ENCODE measurements at regions not wholly inside any gene's neighbourhood (a gene's known extent, or its start where the extent isn't known, plus 50 kb on each side); places are given as distances from the start of the nearest gene placed in this dataset.

- Histone ChIP-seq H3K4me1 (no peaks in the 10 kb centered on the region), H3K27ac (no peak overlapping the region), H3K4me3 (no peak overlapping the region), H3K27me3 (no peaks in the 10 kb centered on the region), H3K36me3 (no peaks in the 10 kb centered on the region), H3K9me3 (no peaks in the 10 kb centered on the region)
- TF ChIP-seq EP300 (IDR thresholded peaks at IDR 0.05) (no peak), CTCF (IDR thresholded peaks at IDR 0.05) (no peak), POLR2A (IDR thresholded peaks at IDR 0.05) (no peak)
- no peak for DNase-seq (ENCODE audit: low spot score in 2 of 2)
Measured at GRCh38 chr10:55002420-55002819, 201.4 kb upstream of the PCDH15 start.

GRCh38 chr10:55001422-55001821, 200.4 kb upstream of the PCDH15 start:
- Histone ChIP-seq H3K27ac (no peak overlapping the region), H3K4me3 (no peak overlapping the region), H3K4me1 (no peaks in the 10 kb centered on the region), H3K9me3 (no peaks in the 10 kb centered on the region), H3K36me3 (no peaks in the 10 kb centered on the region), H3K27me3 (no peaks in the 10 kb centered on the region)
- no peak for TF ChIP-seq CTCF (IDR thresholded peaks at IDR 0.05)
- TF ChIP-seq EP300 (IDR thresholded peaks at IDR 0.05), result no peak
- no peak for TF ChIP-seq POLR2A (IDR thresholded peaks at IDR 0.05)
- 80 to 89% methylated on average over 1 of the region's 1 CpG for WGBS, 2 donors
- no peak for DNase-seq (ENCODE audit: low spot score in 2 of 2)

- 79 to 83% methylated on average over 2 of the region's 2 CpGs for WGBS, 2 donors
- DNase-seq (ENCODE audit: low spot score in 2 of 2), result no peak
- no peaks in the 10 kb centered on the region for H3K27me3 ChIP-seq
- no peaks in the 10 kb centered on the region for H3K4me1 ChIP-seq
- H3K36me3 ChIP-seq, result no peaks in the 10 kb centered on the region
- no peak overlapping the region for H3K27ac ChIP-seq
- TF ChIP-seq CTCF (IDR thresholded peaks at IDR 0.05) (no peak), POLR2A (IDR thresholded peaks at IDR 0.05) (no peak), EP300 (IDR thresholded peaks at IDR 0.05) (no peak)
- no peaks in the 10 kb centered on the region for H3K9me3 ChIP-seq
- H3K4me3 ChIP-seq, result no peak overlapping the region
Measured at GRCh38 chr10:54993148-54993547, 192.1 kb upstream of the PCDH15 start.

GRCh38 chr10:54985732-54986131, 184.7 kb upstream of the PCDH15 start:
- Histone ChIP-seq H3K27ac (no peak overlapping the region), H3K4me3 (no peak overlapping the region), H3K27me3 (no peaks in the 10 kb centered on the region), H3K36me3 (no peaks in the 10 kb centered on the region), H3K4me1 (no peaks in the 10 kb centered on the region), H3K9me3 (no peaks in the 10 kb centered on the region)
- WGBS, 2 donors, result 15% methylated on average over 1 of the region's 1 CpG
- no peak for DNase-seq (ENCODE audit: low spot score in 2 of 2)
- TF ChIP-seq CTCF (IDR thresholded peaks at IDR 0.05) (peak in 3 of 5 experiments; percentile 9 to 18 (median 17)), EP300 (IDR thresholded peaks at IDR 0.05) (no peak)

- TF ChIP-seq CTCF (IDR thresholded peaks at IDR 0.05) (no peak), EP300 (IDR thresholded peaks at IDR 0.05) (no peak), POLR2A (IDR thresholded peaks at IDR 0.05) (no peak)
- Histone ChIP-seq H3K9me3 (no peaks in the 10 kb centered on the region), H3K4me3 (no peak overlapping the region), H3K36me3 (no peaks in the 10 kb centered on the region), H3K4me1 (no peaks in the 10 kb centered on the region), H3K27ac (no peak overlapping the region), H3K27me3 (no peaks in the 10 kb centered on the region)
- no peak for DNase-seq (ENCODE audit: low spot score in 2 of 2)
Measured at GRCh38 chr10:54983255-54983654, 182.2 kb upstream of the PCDH15 start.

All from tibial nerve (tissue), 4 donors.